ENCODE measurements at regions not wholly inside any gene's neighbourhood (a gene's known extent, or its start where the extent isn't known, plus 50 kb on each side); places are given as distances from the start of the nearest gene placed in this dataset.
"Not testable (repeated sequence)": the region's sequence is repeated elsewhere in the genome, so short reads cannot be mapped to it uniquely, and the experiment has no call there.

GRCh38 chr9:107569174-107569573 lies 79.6 kb upstream of the KLF4 start:
- no peak for DNase-seq (ENCODE audit: low spot score)

GRCh38 chr9:107568406-107568805 lies 78.8 kb upstream of the KLF4 start:
- not testable (repeated sequence) for DNase-seq (ENCODE audit: low spot score)

DNA sequence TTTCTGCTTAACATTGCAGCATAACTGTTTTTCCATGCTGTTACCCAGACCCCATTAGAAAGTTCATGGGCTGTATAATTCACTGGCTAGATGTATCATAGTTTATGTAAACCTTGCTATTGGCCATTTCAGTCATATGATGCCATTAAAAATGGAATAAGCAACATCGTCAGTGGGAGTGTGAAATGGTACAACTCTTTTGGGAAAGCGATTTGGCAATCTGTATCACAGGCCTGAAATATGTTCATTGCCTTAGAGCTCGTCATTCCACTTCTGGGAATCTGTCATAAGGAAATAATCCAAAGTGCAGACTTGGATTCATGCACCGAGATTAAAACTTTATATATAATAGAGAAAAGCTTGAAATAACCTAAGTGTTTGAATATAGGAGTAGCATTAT lies 77.9 kb upstream of the KLF4 start:
- no peak for DNase-seq (ENCODE audit: low spot score)

GRCh38 chr9:107566611-107567061 lies 77.1 kb upstream of the KLF4 start:
- no peak for DNase-seq (ENCODE audit: low spot score)

GRCh38 chr9:107562798-107563197 lies 73.2 kb upstream of the KLF4 start:
- no peak for DNase-seq (ENCODE audit: low spot score)

- no peak for DNase-seq (ENCODE audit: low spot score)
Measured at GRCh38 chr9:107559494-107560086, 70.0 kb upstream of the KLF4 start.

- DNase-seq (ENCODE audit: low spot score), result no peak
Measured at GRCh38 chr9:107557236-107557990, 67.8 kb upstream of the KLF4 start.

DNA sequence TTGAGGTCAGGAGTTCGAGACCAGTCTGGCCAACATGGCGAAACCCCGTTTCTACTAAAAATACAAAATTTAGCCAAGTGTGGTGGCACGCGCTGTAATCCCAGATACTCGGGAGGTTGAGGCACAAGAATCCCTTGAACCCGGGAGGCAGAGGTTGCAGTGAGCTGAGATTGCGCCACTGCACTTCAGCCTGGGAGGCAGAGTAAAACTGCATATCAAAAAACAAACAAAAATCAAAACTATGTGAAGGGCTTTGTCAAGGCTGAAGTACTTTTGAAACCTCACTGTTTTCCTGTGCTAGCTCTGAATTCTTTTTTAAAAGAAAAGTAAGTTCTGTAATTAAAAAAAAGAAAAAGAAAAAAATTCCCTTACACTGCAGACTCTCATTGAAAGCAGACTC lies 65.1 kb upstream of the KLF4 start:
- DNase-seq (ENCODE audit: low spot score), result no peak

DNA sequence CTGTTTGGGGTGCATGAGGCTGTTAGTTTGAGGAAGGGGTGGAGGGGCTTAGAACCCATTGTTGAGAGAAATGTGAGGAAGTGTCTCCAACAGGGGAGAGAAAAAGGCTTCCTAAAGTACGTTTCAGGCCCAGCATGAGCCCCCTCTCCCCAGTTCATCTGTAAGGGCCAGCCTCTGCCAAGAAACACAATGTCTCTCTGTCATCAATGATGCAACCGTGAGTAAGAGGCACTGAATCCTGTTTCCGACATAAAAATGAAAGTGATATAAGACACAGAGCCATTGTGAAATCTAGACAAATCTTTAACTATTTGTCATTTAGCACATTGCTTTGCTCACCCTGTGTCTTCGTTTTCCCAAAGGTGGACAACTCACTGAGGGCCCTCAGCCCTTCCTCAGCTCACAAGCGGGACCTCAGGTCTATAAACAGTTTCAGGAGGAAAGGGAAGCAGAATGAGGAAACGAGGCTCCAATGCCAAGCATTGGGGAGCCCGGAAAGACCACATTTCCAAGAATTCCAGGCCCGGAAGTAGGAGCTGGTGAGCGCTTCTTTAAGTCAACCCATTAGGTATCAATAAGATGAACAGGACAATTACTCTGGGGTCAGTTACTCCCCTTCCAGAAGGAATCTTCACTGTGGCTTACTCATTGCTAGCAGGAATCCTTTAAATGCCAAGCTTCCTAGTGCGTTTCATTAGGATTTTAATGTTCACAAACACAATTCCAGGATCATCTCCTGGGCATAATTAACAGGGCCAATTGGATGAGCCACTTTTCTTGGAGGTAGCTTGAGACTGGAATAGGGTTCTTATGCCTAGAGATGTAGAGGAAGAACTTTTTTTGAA lies 59.0 kb upstream of the KLF4 start:
- peak; percentile 6 for DNase-seq (ENCODE audit: low spot score)

DNA sequence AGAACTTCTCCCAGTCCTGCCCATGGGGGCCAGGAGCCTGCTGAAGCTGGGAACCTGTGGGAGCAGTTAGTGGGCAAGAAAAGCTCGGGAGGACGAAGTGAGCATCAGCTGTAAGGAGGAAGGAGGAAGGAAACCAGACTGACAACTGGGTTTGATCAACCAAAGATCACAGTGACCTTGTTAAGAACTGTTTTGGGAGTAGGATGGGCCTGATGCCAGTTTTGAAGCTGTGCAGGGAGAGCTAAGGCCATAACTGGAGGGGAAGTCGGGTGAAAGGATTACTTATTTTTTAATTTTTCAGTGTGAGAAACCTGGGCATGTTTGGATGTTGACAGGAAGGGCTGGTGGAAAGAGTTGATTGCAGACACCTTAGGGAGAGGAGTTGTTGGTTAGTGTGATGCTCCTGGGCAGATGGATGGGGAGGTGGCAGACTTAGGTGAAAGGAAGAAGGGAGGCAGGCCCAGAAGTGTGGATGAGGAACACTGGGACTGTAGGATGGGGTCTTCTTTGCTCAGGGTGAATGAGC lies 58.3 kb upstream of the KLF4 start:
- DNase-seq (ENCODE audit: low spot score), result no peak

- DNase-seq (ENCODE audit: low spot score), result no peak
Measured at GRCh38 chr9:107547303-107547702, 57.7 kb upstream of the KLF4 start.

- DNase-seq (ENCODE audit: low spot score), result no peak
Measured at GRCh38 chr9:107546859-107547258, 57.3 kb upstream of the KLF4 start.

DNA sequence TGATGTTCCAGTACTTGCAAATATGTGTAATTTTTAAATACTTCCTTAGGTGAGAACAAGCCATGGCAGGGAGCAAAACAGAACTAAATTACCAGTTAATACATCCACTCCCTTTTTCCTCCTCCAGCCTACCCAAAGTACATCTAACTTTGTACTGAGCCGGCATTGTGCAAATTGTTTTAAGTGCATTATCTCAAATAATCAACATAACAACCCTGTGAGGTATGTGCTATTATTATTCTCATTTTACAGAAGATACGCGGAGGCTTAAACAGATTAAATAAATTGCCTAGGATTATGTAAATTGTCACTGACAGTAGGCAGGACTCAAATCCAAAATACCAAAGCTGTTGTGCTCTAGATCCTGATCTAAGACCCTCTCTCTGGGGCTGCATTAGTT lies 55.5 kb upstream of the KLF4 start:
- no peak for DNase-seq (ENCODE audit: low spot score)

- DNase-seq (ENCODE audit: low spot score), result no peak
Measured at GRCh38 chr9:107542411-107543157, 53.0 kb upstream of the KLF4 start.

DNA sequence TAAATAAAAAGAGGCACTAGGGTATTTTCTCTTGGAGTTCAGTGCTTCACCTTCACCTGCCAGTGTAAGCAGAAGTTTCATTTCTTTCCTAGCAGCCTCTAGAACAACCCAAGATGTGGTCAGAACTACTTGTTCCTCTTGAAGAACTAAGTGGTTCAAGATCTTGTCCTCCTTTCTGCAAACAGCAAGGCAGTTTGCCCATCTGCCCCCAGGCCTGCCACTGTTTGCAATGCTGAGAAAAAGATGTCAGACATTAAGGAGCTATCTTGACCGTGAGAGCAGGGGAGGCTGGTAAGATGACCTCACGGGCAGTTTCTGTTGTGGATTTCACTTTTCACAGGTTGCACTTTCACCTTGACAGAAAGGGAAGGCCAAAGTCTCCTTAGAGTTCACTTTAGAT lies 52.0 kb upstream of the KLF4 start:
- no peak for DNase-seq (ENCODE audit: low spot score)

- DNase-seq (ENCODE audit: low spot score), result no peak
Measured at GRCh38 chr9:107540164-107540561, 50.6 kb upstream of the KLF4 start.

GRCh38 chr9:107539427-107540163 lies 50.0 kb upstream of the KLF4 start:
- DNase-seq (ENCODE audit: low spot score), result no peak

All from NAMALWA (cell line).